Naive B cell (primary cell): ENCODE measurements at regions not wholly inside any gene's neighbourhood (a gene's known extent, or its start where the extent isn't known, plus 50 kb on each side); places are given as distances from the start of the nearest gene placed in this dataset.

Experiments
- ATAC-seq, 2 donors: fragments of 150-1000 bp; cut with Tn5 transposase; 2 replicates each; pipeline ENCODE4 v1.10.0; 2021; ENCODE audit warnings: low read depth in 2 of 2, mild to moderate bottlenecking in 2 of 2, moderate library complexity in 2 of 2
- DNase-seq: peaks from one replicate; pipeline ENCODE4 v3.0.0; 2022
- H3K27ac Mint-ChIP-seq, 6 donors: one replicate each; pipeline ENCODE4 v1.8.0; 2020 to 2022; ENCODE audit warnings: mild to moderate bottlenecking in 6 of 6, mixed read lengths in 6 of 6, moderate library complexity in 5 of 6, inconsistent platforms in 2 of 6
- H3K27me3 Mint-ChIP-seq, 3 donors: one replicate each; pipeline ENCODE4 v1.8.0; 2021 to 2022; ENCODE audit warnings: mixed read lengths in 3 of 3, mild to moderate bottlenecking in 1 of 3
- H3K36me3 Mint-ChIP-seq, 2 donors: one replicate each; pipeline ENCODE4 v1.8.0; 2020 to 2022; ENCODE audit warnings: mixed read lengths in 2 of 2, inconsistent platforms in 1 of 2, mild to moderate bottlenecking in 1 of 2
- H3K4me1 Mint-ChIP-seq, 3 donors: one replicate each; pipeline ENCODE4 v1.8.0; 2020 to 2022; ENCODE audit warnings: mixed read lengths in 3 of 3, inconsistent platforms in 1 of 3, mild to moderate bottlenecking in 1 of 3, moderate library complexity in 1 of 3
- H3K4me3 Mint-ChIP-seq, 8 donors: one replicate each; pipeline ENCODE4 v1.8.0; 2020 to 2022; ENCODE audit warnings: mild to moderate bottlenecking in 8 of 8, mixed read lengths in 8 of 8, moderate library complexity in 8 of 8, inconsistent platforms in 2 of 8
- H3K9me3 Mint-ChIP-seq, 7 donors: one replicate each; pipeline ENCODE4 v1.8.0; 2020 to 2022; ENCODE audit warnings: mixed read lengths in 7 of 7, mild to moderate bottlenecking in 5 of 7, inconsistent platforms in 2 of 7, moderate library complexity in 1 of 7

DNA sequence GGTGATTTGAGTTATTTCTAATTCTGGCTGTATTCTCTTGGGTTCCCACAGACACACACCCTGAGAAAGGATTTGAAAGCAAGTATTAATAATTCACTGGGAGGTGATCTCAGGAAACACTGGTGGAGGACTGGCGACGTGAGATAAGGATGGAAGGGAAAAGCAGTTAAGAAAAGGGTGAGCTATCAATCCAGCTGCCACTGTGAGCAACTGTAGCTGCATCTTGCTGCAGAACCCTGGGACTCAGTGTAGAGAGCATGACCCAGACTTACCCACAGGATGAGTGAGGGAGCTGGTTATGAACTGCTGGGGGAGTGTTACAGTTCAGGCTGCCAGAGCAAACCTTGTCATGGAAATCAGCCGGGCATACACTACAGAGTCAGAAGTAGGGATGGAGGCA is 71.9 kb downstream of the RESF1 start:
- no peaks in the 10 kb centered on the region for H3K36me3 Mint-ChIP-seq

GRCh38 chr12:32032205-32032810 is 73.1 kb downstream of the RESF1 start:
- Mint-ChIP-seq H3K27me3 (no peaks in the 10 kb centered on the region), H3K9me3 (no peaks in the 10 kb centered on the region), H3K4me3 (no peak overlapping the region), H3K4me1 (peaks cover 31 to 34% (median 31%) of the 10 kb centered on the region in 3 donors), H3K27ac (peak overlapping the region in 2 of 6 donors; percentile 30 to 80), H3K36me3 (no peaks in the 10 kb centered on the region)
- no peak for DNase-seq
- no peak for ATAC-seq

More for the DNA sequence above, 71.9 kb downstream of the RESF1 start:
- ATAC-seq (no peak), DNase-seq (no peak)
- peak overlapping the region in 3 of 6 donors; percentile 26 to 90 (median 85) for H3K27ac Mint-ChIP-seq
- no peaks in the 10 kb centered on the region for H3K9me3 Mint-ChIP-seq
- peak overlapping the region in 2 of 8 donors; percentile 18 to 23 for H3K4me3 Mint-ChIP-seq
- no peaks in the 10 kb centered on the region for H3K27me3 Mint-ChIP-seq
- peaks cover 34 to 44% (median 40%) of the 10 kb centered on the region in 3 donors for H3K4me1 Mint-ChIP-seq

GRCh38 chr12:32033406-32033805 is 73.2 kb upstream of the BICD1 start:
- ATAC-seq (no peak), DNase-seq (no peak)
- Mint-ChIP-seq H3K9me3 (no peaks in the 10 kb centered on the region), H3K27ac (peak overlapping the region in 4 of 6 donors; percentile 27 to 69 (median 66)), H3K36me3 (no peaks in the 10 kb centered on the region), H3K4me1 (peaks cover 22 to 24% (median 23%) of the 10 kb centered on the region in 3 donors), H3K27me3 (no peaks in the 10 kb centered on the region), H3K4me3 (no peak overlapping the region)

- ATAC-seq, result no peak
- no peaks in the 10 kb centered on the region for H3K9me3 Mint-ChIP-seq
- H3K4me3 Mint-ChIP-seq, result no peak overlapping the region
- no peaks in the 10 kb centered on the region for H3K36me3 Mint-ChIP-seq
- peaks cover 19 to 22% (median 20%) of the 10 kb centered on the region in 3 donors for H3K4me1 Mint-ChIP-seq
- DNase-seq, result no peak
- peak overlapping the region in 4 of 6 donors; percentile 15 to 64 (median 28) for H3K27ac Mint-ChIP-seq
- no peaks in the 10 kb centered on the region for H3K27me3 Mint-ChIP-seq
These were observed 72.6 kb upstream of the BICD1 start for GRCh38 chr12:32034045-32034444.

GRCh38 chr12:32036477-32037263 is 70.0 kb upstream of the BICD1 start:
- H3K4me3 Mint-ChIP-seq, result peak overlapping the region in 1 of 8 donors; percentile 49
- peaks cover 0 to 4% (median 0%) of the 10 kb centered on the region in 7 donors for H3K9me3 Mint-ChIP-seq
- no peaks in the 10 kb centered on the region for H3K36me3 Mint-ChIP-seq
- no peaks in the 10 kb centered on the region for H3K27me3 Mint-ChIP-seq
- H3K4me1 Mint-ChIP-seq, result peaks cover 0 to 4% (median under 1%) of the 10 kb centered on the region in 3 donors
- H3K27ac Mint-ChIP-seq, result peak overlapping the region in 1 of 6 donors; percentile 30
- DNase-seq (no peak), ATAC-seq (no peak)

GRCh38 chr12:32039347-32039746 is 67.3 kb upstream of the BICD1 start:
- DNase-seq, result no peak
- no peaks in the 10 kb centered on the region for H3K4me1 Mint-ChIP-seq
- no peaks in the 10 kb centered on the region for H3K27me3 Mint-ChIP-seq
- H3K36me3 Mint-ChIP-seq, result peaks cover 6 to 9% of the 10 kb centered on the region in 2 donors
- H3K27ac Mint-ChIP-seq, result peak overlapping the region in 2 of 6 donors; percentile 11 to 32
- no peak for ATAC-seq
- peaks cover 0 to 20% (median 9%) of the 10 kb centered on the region in 7 donors for H3K9me3 Mint-ChIP-seq
- H3K4me3 Mint-ChIP-seq, result no peak overlapping the region

- DNase-seq (no peak), ATAC-seq (no peak)
- no peaks in the 10 kb centered on the region for H3K27me3 Mint-ChIP-seq
- H3K9me3 Mint-ChIP-seq, result peaks cover 0 to 21% (median 15%) of the 10 kb centered on the region in 7 donors
- H3K4me3 Mint-ChIP-seq, result no peak overlapping the region
- no peak overlapping the region for H3K27ac Mint-ChIP-seq
- no peaks in the 10 kb centered on the region for H3K4me1 Mint-ChIP-seq
- peaks cover 8 to 10% of the 10 kb centered on the region in 2 donors for H3K36me3 Mint-ChIP-seq
These were observed 66.6 kb upstream of the BICD1 start for GRCh38 chr12:32039917-32040575.

- no peak for ATAC-seq
- Mint-ChIP-seq H3K4me3 (peak overlapping the region in 1 of 8 donors; percentile 74), H3K4me1 (no peaks in the 10 kb centered on the region), H3K27me3 (no peaks in the 10 kb centered on the region), H3K9me3 (peaks cover 6 to 28% (median 20%) of the 10 kb centered on the region in 7 donors), H3K27ac (peak overlapping the region in 1 of 6 donors; percentile 46), H3K36me3 (peaks cover 8 to 19% of the 10 kb centered on the region in 2 donors)
- no peak for DNase-seq
These were observed 62.6 kb upstream of the BICD1 start for GRCh38 chr12:32043928-32044549.

GRCh38 chr12:32047357-32048212 is 59.1 kb upstream of the BICD1 start:
- Mint-ChIP-seq H3K27ac (peak overlapping the region in 1 of 6 donors; percentile 56), H3K9me3 (peaks cover 6 to 24% (median 20%) of the 10 kb centered on the region in 7 donors), H3K4me1 (peaks cover 3 to 5% (median 5%) of the 10 kb centered on the region in 3 donors), H3K4me3 (no peak overlapping the region), H3K27me3 (no peaks in the 10 kb centered on the region), H3K36me3 (peaks cover 8 to 19% of the 10 kb centered on the region in 2 donors)
- ATAC-seq (no peak), DNase-seq (no peak)

DNA sequence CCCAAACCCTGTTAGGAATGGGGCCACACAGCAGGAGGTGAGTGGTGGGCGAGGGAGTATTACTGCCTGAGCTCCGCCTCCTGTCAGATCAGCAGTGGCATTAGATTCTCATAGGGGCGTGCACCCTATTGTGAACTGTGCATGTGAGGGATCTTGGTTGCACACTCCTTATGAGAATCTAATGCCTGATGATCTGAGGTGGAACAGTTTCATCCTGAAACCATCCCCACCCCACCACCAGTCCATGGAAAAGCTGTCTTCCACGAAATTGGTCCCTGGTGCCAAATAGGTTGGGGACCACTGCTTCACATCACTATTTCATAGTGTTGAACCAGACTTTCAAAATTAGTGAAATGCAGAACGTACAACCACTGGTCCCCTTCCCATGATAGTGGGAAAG is 57.9 kb upstream of the BICD1 start:
- H3K4me3 Mint-ChIP-seq, result no peak overlapping the region
- H3K36me3 Mint-ChIP-seq, result peaks cover 7 to 16% of the 10 kb centered on the region in 2 donors
- H3K27me3 Mint-ChIP-seq, result no peaks in the 10 kb centered on the region
- DNase-seq (no peak), ATAC-seq (no peak)
- peak overlapping the region in 1 of 6 donors; percentile 29 for H3K27ac Mint-ChIP-seq
- peaks cover 5 to 17% (median 14%) of the 10 kb centered on the region in 7 donors for H3K9me3 Mint-ChIP-seq
- peaks cover 3 to 5% (median 5%) of the 10 kb centered on the region in 3 donors for H3K4me1 Mint-ChIP-seq

GRCh38 chr12:32049956-32050355 is 56.7 kb upstream of the BICD1 start:
- ATAC-seq, result no peak
- Mint-ChIP-seq H3K27ac (no peak overlapping the region), H3K36me3 (peaks cover 8 to 17% of the 10 kb centered on the region in 2 donors), H3K9me3 (peaks cover 0 to 16% (median 13%) of the 10 kb centered on the region in 7 donors), H3K4me1 (peaks cover 3 to 5% (median 5%) of the 10 kb centered on the region in 3 donors), H3K4me3 (no peak overlapping the region), H3K27me3 (no peaks in the 10 kb centered on the region)
- no peak for DNase-seq

DNA sequence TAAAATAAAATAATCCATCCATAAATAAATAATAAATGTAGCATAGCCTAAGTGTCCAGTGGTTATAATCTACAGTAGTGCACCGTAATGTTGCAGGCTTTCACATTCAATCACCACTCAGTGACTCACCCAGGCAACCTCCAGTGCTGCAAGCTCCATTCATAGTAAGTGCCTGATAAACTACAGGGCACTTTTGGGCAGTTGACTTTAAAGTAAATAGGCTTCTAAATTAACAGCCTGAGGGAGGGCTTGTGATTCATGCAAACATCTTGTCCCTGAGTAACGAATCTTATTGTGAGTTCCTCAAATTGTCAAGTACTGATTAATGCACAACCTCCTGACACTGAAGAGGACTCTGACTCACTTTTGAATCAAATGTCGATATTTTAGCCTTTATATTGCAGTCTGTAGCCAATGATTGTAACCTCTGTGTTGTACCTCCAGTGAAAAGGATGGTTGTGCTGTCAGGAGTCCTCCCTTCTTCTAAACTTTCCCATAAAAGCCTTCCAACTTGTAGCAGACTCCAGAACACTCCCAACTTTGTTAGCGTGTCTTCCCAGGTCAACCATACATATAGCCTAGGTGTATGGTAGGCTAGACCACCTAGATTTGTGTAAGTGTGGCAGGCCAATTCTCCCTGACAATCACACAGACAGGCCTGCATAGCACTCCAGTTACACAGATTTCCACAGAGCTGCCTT is 55.0 kb upstream of the BICD1 start:
- no peak overlapping the region for H3K4me3 Mint-ChIP-seq
- H3K27ac Mint-ChIP-seq, result peak overlapping the region in 2 of 6 donors; percentile 3 to 30
- DNase-seq (no peak), ATAC-seq (no peak)
- no peaks in the 10 kb centered on the region for H3K27me3 Mint-ChIP-seq
- peaks cover 0 to 12% (median 7%) of the 10 kb centered on the region in 7 donors for H3K9me3 Mint-ChIP-seq
- peaks cover 3 to 5% (median 5%) of the 10 kb centered on the region in 3 donors for H3K4me1 Mint-ChIP-seq
- peaks cover 11% of the 10 kb centered on the region in 2 donors for H3K36me3 Mint-ChIP-seq
